DLD1 (cell line): ENCODE measurements at regions not wholly inside any gene's neighbourhood (a gene's known extent, or its start where the extent isn't known, plus 50 kb on each side); places are given as distances from the start of the nearest gene placed in this dataset.

ENCODE experiments used
- in situ Hi-C: cut with HindIII; loops from 2 replicates; pipeline ENCODE4 v1.10.0; 2017; ENCODE audit warnings: low sequenced_read_pairs

DNA sequence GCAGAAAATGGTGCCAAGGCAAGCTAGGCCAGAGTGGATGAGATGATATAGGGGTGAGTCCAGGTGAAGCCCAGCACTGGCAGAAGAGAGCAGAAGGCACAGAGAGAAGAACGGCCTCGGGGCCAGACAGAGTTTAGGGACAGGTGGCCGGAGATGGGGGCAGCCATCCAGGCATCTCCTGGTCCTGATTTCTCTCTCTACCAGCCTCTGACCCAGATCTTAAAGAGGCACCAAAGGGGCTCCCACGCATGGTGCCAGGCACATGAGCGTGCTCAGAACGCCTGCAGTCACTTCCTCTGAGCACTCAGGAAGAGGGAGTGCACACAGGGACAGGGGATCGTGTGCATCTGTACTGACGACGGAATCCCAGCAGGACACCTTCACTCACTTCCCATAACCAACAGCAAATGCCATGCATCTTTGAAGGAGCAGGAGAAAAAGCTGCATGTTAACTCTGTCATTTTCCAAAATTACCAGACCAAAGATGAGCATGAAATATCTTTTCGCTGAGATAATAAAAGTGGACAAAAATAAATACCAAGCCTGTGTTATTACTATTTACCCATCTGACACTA, 427.8 kb upstream of the MYT1L start:
- in situ Hi-C loops, result no loop called here

DNA sequence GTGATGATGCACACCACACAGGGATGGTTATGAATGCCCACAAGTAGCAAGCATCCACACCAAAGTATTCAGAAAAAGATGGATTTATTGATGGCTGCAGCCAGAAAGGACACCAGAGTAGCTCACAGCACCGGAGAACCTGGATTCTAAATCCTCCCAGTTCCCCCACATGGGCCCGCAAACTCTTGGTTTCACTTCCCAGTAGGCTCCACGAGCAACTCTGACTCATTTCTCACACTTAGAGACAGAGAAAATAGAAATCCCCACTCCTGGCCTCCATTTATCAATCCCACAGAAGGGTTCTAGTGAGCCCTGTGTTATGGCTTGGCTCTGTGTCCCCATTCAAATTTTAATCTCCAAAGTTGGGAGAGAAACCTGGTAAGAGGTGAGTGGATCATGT, 426.7 kb upstream of the MYT1L start:
- in situ Hi-C loops, result no loop called here

DNA sequence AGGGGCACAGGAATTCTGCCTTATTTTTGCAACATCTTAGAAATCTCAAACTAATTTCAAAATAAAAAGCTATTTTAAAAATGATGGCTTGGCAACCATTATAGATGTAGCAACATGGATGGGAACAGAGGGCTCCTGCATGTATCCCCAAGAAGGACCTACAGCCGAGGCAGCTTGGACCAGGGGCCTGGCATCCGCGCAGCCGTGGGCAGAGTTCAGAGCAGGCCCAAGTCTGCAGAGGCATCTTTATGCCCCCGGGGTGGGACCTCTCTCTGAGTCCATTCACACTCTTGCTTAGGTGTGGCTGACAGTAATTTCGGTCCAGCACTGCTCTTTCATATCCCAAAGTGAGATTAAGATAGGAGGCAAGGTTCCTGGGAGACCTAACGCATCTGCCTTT, 425.8 kb upstream of the MYT1L start:
- in situ Hi-C loops, result no loop called here

DNA sequence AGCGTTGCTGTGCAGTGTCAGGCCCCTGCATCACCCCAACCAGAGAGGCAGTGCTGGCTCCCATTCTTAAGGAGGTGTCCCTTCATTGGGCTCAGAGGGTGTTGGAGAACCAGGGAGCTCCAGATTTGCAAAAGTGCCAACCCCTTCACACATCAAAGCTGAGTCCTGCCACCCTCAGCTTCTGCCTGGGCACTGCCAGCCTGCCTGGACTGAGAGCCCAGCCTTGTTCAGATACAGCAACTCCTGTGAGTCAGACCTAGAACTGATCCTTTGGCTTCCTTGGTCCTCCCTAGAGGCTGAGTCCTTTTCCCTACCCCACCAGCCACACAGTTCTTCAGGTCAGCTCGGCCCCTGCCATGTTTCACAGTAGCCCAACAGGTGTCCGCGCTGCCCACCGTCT, 424.9 kb upstream of the MYT1L start:
- in situ Hi-C loops, result no loop called here

DNA sequence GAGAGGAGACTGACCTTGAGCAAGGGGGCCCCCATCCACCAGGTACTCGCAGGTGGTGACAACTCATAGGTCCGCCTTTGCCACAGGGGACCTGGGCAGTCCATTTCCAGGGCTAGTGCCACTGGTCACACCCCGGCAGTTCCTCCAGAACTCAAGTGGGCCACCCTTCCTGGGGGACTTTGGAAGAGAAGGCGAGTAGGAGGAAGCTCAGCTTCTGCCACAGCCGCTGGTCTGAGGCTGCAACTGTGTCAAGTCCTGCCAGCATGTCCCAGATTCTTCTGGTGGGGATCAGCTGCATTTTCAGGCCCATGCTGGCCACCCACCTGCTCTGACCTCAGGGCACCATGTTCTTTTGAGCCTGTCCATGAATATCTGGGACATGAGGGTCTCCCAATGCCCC, 423.9 kb upstream of the MYT1L start:
- in situ Hi-C loops, result no loop called here

DNA sequence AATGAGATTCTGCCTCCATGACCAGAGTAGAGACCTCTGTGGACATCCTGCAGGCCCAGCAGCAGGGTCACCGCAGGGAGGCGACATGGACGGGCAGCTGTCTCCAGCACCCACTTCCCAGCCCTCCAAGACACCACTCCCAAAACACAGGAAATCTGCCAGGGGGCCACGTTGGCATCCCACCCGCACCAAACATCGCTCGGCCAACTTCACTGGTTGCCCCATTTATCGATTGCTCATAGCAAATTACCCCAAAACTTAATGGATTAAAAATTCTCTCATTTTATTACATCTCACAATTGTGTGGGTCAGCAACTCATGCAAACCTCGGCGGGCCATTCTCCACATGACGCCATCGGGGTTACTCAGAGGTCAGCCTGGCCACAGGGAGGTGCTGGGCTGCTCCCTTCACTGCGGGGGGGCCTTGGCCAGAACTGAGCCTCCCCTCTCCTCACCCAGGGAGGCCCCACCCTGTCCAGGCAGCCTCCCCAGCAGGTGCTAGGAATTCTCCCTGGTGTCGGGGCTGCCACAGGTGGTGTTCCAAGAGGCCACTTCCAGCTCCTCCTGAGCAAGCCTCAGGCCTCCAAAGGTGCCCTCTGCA, 420.7 kb upstream of the MYT1L start:
- in situ Hi-C loops, result no loop called here

DNA sequence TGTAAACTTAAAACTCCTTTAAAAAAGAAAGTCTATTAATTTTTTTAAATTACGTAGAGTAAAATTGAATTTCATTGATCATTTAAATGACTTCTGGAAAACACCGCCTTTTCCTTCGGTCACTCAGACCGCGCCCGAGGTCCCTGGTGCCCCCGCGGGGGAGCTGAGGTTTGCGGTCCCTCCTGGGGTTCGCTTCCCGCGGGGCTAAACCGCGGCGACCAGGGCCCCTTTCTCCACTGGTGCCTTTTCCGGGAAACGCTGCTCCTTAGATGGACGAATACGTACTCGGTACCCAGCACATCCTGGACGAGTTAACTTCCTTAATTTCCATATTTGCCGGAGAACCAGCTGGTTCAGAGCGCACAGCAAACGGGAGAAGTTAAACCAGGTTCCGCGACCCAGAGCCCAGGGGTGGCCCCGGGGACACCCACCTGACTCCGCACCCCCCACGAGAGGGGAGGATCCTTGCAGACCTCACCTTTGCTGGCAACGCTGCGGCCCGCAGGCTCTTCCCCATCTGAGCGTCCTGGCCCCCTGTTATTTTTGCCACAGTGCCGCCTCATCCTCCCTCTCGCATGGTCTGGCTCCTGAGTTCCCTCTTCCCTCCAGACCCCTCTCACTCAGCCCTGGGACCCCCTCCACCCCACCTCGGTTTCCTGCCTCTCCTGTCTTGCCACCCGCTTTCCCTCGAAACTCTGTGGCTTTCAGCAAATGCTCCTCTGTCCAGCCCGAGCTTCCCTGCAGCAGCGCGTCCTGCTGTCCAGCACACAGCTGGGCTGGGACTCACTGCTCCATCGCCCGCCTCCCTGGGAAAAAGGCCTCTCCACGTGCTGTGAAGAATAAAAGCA, 420.0 kb upstream of the MYT1L start:
- in situ Hi-C loops, result no loop called here

DNA sequence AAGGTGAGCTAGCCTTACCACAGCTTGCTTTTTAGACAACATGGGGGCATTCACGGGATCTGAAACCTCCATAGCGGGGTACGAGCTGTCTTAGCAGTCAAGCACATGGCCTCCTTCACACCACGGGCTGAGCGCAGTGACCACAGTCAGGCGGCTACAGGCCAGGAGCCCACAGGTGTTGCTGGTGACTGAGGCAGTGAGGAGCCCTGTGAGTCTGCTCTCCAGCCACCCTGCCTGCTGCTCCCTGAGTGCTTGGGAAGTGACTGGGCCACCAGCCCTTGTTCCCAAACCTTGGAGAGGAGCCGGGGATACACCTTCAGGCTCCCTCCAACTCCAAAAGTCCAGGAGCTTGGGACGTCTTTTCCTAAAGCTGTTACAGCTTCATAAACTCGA, 418.1 kb upstream of the MYT1L start:
- in situ Hi-C loops, result no loop called here

DNA sequence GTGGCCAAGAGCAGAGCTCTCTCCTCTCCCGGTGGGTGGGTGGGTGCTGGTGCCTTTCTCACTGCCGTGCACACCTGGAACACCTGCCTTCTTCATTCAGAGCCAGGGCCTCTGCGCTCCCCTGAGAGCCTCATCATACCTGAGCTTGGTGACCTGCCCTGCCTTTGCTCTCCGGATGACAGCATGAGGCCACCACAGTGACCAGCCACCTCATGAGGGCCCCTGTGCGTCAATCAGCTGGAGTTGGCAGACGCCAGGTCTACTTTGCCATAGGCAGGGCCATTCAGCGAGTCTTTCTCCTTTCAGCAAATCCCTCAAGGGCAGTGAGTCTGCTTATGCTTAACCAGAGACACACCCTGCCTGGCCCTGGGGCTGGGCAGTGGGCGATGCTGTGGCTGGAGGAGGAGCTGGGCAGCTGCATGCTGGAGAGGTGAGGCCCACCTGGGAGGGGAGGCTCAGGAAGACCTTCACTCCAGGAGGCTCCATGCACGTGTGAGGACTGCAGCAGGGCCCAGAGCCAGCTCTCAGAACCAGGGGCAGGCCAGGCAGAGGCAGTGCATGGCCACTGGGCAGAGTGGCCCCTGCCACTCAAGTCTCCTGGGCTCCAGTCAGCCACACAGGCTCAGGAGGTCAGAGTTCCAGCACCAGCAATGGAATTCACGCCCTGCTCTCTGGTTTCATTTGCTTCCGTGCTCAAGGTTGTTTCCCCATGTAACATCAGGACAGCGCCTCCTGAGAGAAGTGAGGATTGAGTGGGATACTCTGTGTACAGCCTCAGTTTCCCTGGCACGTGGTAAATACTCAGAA, 417.5 kb upstream of the MYT1L start:
- in situ Hi-C loops, result no loop called here

DNA sequence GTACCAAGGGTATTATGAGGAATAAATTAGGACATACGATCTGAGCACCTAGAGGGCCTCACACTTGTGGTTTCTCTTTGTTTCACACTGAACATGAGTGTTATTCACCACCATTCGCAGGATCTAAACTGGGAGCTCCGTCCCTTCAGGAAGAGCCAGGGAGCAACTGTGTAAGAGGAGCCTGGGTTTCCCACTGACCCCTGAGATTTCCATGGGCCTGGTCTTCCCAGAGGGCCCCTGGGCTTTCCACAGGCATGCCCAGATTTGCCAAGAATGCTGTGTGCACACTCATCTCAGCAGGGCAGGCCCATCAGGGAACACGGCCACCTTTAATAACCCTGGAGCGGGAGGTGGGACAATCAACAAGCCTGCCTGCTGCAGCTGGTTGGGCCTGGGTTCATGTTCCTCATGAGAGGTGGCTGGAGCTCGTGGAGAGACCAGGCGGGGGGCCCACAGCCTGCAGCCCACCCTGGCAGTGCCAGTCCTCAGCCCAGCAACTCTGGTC, 416.8 kb upstream of the MYT1L start:
- in situ Hi-C loops, result no loop called here

DNA sequence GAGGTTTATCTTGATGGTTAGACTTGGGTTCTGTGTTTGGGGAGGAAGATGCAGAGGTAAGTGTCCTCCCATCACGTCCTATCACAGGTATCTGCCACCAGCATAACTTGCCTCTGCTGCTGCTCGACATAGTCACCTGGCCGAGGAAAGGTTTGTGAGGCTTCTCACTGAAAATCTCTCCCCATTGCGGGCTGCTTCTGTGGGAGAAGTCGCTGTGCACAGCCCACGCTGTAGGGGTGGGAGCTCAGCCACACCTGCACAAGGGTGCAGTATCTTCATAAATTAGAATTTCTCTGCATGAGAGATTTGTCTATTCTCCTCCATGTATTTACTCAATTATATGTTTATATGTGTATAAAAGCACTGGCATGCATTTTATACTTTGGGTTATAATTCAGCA, 415.7 kb upstream of the MYT1L start:
- in situ Hi-C loops, result no loop called here

DNA sequence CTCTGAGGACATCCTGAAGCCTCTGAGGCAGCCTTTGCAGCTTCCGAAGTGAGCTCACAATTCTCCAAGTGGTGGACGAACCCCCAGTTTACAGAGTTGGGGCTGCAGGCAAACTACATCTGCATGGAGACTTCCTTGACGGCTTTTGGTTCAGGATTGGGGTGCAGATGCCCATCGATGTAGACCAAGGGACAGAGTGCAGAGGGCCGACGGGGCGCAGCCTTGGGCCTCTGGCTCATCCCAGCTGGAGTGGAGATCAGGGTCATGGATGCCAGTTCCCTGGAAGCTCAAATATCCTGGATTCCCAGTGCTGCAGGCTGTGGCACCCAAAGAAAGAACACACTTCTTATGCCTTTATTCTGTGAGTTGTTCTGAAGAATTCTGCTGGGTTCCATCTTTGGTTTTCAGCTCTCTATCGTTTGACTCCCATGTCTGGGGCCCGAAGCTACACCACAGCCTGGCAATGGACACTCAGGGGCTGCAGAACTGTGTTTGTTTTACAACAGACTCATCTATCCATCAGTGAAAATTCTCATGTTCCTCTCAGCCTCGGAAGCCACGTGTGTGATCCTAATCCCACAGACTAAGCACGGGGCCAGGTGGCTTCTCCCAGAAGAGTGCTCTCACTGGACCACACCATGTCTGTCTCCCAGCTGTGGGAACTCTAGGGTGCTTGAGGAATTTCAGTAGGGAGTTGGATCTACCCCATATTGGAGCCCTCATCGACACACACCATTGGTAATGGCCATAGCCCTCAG, 414.1 kb upstream of the MYT1L start:
- in situ Hi-C loops, result no loop called here

DNA sequence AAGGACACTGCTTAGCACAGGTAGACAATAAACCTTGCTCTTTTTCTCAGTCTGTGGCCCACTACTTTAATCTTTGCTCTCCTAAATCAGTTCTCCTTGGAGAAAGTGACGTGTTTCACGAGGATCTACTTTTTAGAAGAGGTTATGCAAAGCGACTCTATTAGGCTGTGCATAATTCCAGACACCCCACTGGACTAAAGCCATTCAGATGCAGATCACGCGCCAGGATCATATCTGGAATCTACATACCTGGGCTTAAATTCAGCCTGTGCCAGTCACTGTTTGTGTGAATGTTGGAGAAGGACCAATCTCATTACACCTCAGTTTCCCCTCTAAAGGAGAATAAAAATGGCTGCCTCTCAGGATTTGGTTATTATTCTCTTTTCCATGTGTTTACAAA, 413.0 kb upstream of the MYT1L start:
- in situ Hi-C loops, result no loop called here

DNA sequence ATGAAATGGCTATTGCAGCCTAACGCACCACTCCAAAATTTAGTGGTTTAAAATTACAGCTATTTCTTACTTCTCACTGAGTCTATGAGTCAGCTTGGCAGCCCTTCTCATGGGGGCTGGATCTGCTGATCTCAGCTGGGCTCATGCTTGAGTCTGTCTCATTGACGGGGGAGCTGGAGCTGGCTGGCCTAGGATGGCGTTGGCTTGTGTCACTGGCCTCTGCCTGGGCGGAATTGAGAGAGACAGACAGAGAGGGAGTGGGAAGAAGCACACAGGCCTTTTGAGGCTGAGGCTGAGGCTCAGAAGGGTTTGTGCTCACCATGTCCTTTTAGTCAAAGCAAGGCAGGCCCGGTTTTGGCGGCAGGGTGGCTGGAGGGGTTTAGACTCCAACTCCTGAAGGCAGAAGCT, 412.1 kb upstream of the MYT1L start:
- in situ Hi-C loops, result no loop called here

DNA sequence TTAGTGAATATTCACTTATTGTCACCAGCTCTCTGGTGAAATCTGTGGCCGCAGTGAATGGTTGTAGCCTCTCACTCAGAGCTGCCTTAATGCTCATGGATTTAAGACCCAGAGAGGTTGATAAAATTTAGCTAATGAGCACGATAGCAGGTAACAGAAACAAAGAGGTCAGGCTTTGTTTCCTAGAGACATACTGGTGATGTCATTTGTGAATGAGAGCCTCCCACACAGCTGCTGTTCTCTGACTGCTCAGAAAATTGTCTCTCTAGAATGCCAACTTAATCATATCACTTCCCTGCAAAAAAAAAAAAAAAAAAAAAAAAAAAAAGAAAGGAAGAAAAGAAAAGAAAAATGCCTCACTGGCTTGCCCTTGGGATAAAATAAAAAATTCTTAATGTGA, 411.7 kb upstream of the MYT1L start:
- in situ Hi-C loops, result no loop called here

DNA sequence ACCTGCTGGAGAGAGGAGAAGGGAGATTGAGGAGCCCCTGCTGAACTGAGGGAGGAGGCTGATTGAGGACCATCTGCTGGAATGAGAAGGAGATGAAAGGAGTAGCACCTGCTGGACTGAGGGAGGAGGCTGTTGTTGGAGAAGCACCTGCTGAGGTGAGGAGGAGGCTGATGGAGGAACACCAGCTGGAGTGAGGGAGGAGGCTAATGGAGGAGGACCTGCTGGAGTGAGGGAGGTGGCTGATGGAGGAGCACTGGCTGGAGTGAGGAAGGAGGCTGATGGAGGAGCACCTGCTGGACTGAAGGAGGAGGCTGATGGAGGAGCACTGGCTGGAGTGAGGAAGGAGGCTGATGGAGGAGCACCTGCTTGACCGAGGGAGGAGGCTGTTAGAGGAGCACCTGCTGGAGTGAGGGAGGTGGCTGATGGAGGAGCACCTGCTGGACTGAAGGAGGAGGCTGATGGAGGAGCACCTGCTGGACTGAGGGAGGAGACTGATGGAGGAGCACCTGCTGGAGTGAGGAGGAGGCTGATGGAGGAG, 409.2 kb upstream of the MYT1L start:
- in situ Hi-C loops, result no loop called here

DNA sequence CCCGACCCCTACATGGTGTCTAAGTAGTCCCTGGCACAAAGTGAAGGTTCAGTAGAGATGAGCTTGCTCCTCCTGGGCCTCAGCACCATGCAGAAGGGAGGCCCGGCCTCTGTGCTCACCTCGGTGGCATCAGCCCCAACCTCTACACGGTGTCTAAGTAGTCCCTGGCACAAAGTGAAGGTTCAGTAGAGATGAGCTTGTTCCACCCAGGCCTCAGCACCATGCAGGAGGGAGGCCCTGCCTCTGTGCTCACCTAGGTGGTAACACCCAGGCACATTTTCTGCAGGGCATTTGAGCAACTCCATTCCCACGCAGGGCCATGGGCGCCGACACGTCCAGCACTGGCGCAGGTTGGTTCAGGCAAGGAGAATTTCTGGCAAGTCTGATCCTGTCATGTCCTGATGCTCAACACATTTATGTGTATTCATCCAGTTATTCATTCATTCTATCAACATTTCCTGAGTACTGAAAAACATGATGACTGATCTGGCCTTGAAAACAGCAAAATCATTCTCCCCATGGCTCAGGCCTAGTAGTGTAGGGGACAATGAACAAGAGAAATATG, 408.2 kb upstream of the MYT1L start:
- in situ Hi-C loops, result no loop called here

DNA sequence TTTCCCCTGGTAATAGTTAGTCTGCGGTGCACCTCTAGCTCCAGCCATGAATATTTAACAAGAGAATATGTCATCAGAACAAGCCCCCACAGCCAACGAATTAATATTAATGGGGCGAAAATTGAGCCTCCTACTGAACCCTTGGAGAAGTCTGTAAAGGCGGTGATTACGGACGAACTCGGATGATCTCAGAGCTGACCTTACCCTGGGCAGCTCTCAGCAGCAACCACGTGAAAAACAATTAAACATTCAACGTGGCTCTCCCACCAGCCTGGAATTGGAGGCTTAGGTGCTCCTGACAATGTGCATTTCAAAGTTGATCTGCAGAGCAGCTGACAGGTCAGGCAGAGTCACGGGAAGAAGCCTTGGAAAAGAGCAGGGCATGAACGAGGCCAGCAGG, 407.6 kb upstream of the MYT1L start:
- in situ Hi-C loops, result no loop called here

DNA sequence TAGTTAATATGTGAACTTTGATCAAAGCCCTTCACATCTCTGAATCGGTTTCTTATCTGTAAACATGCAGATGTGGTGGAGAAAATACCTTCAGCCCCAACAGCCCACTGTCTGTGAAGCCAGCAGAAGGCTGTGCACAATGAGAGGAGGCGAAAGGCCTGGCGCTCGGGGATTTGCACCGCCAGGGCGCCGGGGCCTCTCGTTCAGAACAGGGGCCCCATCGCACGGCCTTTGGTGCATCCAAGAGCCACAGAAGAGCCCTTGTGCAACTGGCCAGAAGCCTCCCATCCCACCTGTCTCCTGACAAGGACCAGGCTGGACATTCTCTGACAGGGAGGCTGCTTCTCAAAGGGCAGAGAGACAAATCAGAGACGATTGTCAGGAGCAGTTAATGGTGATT, 407.2 kb upstream of the MYT1L start:
- in situ Hi-C loops, result no loop called here

DNA sequence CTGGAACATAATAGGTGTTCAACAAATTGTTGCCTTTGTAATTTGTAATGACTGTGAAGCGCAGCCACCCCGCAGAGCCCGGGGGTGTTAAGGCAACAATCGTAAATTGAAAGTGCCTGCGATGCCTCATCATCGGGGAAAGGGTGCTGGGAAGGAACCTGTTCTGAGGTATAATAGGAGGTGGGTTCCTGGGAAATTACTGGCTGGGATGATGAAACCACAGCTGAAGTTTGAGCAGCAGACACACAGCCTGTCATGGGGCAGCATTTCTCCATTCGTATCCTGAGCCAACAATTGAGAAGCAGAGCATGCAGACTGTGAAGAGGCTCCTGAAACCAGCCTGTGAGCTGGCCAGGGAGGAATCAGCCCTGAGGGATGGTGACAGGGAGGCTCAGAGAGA, 404.0 kb upstream of the MYT1L start:
- in situ Hi-C loops, result no loop called here
